Neuronal stem cell (in vitro differentiated cells): ENCODE measurements at regions not wholly inside any gene's neighbourhood (a gene's known extent, or its start where the extent isn't known, plus 50 kb on each side); places are given as distances from the start of the nearest gene placed in this dataset.
"Not testable (repeated sequence)": the region's sequence is repeated elsewhere in the genome, so short reads cannot be mapped to it uniquely, and the experiment has no call there.

Experiments
- DNase-seq: peaks from one replicate; pipeline ENCODE4 v3.0.0-alpha.2; 2013; ENCODE audit warnings: low spot score
- H2AFZ ChIP-seq: one replicate; pipeline ENCODE4 v1.6.1; 2013; ENCODE audit warnings: mild to moderate bottlenecking, low read length, inconsistent platforms
- H2AK5ac ChIP-seq: 2 replicates; pipeline ENCODE4 v1.6.1; 2013; ENCODE audit warnings: low read depth, mild to moderate bottlenecking, inconsistent platforms, low read length, moderate library complexity, mixed read lengths
- H2BK120ac ChIP-seq: 2 replicates; pipeline ENCODE4 v1.6.1; 2013; ENCODE audit warnings: low read depth, mild to moderate bottlenecking, inconsistent platforms, low read length, moderate library complexity, mixed read lengths
- H2BK12ac ChIP-seq: one replicate; pipeline ENCODE4 v1.6.1; 2013; ENCODE audit warnings: low read length, inconsistent platforms
- H2BK15ac ChIP-seq: 2 replicates; pipeline ENCODE4 v1.6.1; 2013; ENCODE audit warnings: mild to moderate bottlenecking, low read length, inconsistent platforms, mixed read lengths
- H2BK5ac ChIP-seq: one replicate; pipeline ENCODE4 v1.6.1; 2013; ENCODE audit warnings: inconsistent platforms, mild to moderate bottlenecking, low read length, moderate library complexity
- H3K14ac ChIP-seq: one replicate; pipeline ENCODE4 v1.6.1; 2013; ENCODE audit warnings: low read length, inconsistent platforms
- H3K18ac ChIP-seq: 2 replicates; pipeline ENCODE4 v1.6.1; 2013; ENCODE audit warnings: low read length, inconsistent platforms
- H3K23ac ChIP-seq: 2 replicates; pipeline ENCODE4 v1.6.1; 2013; ENCODE audit warnings: low read depth, mild to moderate bottlenecking, mixed read lengths, low read length, inconsistent platforms; ENCODE audit not compliant: poor library complexity
- H3K27ac ChIP-seq: replicated peaks from 3 replicates; pipeline ENCODE4 v1.5.1; 2013; ENCODE audit warnings: low read length, inconsistent platforms
- H3K27me3 ChIP-seq, 3 experiments: 2 replicates each; pipeline ENCODE4 v1.6.1; 2013; ENCODE audit warnings: low read length in 3 of 3, mild to moderate bottlenecking in 2 of 3, inconsistent platforms in 1 of 3, low read depth in 1 of 3, mixed read lengths in 1 of 3, moderate library complexity in 1 of 3; ENCODE audit not compliant: control insufficient read depth in 3 of 3, insufficient read depth in 3 of 3
- H3K36me3 ChIP-seq, 2 donors: replicated peaks in 1 of 2; 2 replicates each; pipeline ENCODE4 v1.6.1; 2013; ENCODE audit warnings: low read length in 2 of 2; ENCODE audit not compliant: control insufficient read depth in 2 of 2, insufficient read depth in 2 of 2
- H3K4ac ChIP-seq: 2 replicates; pipeline ENCODE4 v1.6.1; 2013; ENCODE audit warnings: inconsistent platforms, mild to moderate bottlenecking, low read length, moderate library complexity
- H3K4me1 ChIP-seq, 2 donors: 1 replicate in 1 of 2; 2 replicates in 1 of 2; pipeline ENCODE4 v1.6.1; 2013; ENCODE audit warnings: low read length in 2 of 2, low read depth in 1 of 2; ENCODE audit not compliant: control insufficient read depth in 2 of 2, insufficient read depth in 1 of 2
- H3K4me2 ChIP-seq: one replicate; pipeline ENCODE4 v1.6.1; 2013; ENCODE audit warnings: mild to moderate bottlenecking, low read length, inconsistent platforms; ENCODE audit not compliant: insufficient read depth, poor library complexity, severe bottlenecking
- H3K4me3 ChIP-seq, 2 donors: 2 replicates each; pipeline ENCODE4 v1.5.1; 2013; ENCODE audit warnings: low read length in 2 of 2, mild to moderate bottlenecking in 2 of 2, inconsistent platforms in 1 of 2, moderate library complexity in 1 of 2
- H3K79me1 ChIP-seq: one replicate; pipeline ENCODE4 v1.6.1; 2013; ENCODE audit warnings: low read depth, mild to moderate bottlenecking, inconsistent platforms, low read length, moderate library complexity
- H3K9ac ChIP-seq: one replicate; pipeline ENCODE4 v1.6.1; 2013; ENCODE audit warnings: mild to moderate bottlenecking, low read depth, low read length, inconsistent platforms; ENCODE audit not compliant: poor library complexity
- H3K9me3 ChIP-seq, 2 donors: replicated peaks in 1 of 2; 2 replicates each; pipeline versions ENCODE3 to v1.6.1; 2013; ENCODE audit warnings: low read length in 2 of 2, mild to moderate bottlenecking in 2 of 2, inconsistent platforms in 1 of 2, low read depth in 1 of 2, mixed read lengths in 1 of 2, moderate library complexity in 1 of 2; ENCODE audit not compliant: control insufficient read depth in 2 of 2, insufficient read depth in 1 of 2
- H4K8ac ChIP-seq: one replicate; pipeline ENCODE4 v1.6.1; 2013; ENCODE audit warnings: low read depth, mild to moderate bottlenecking, inconsistent platforms, low read length, moderate library complexity
- H4K91ac ChIP-seq: one replicate; pipeline ENCODE4 v1.6.1; 2013; ENCODE audit warnings: low read length, low read depth, mild to moderate bottlenecking, inconsistent platforms; ENCODE audit not compliant: poor library complexity
- WGBS, 2 donors: extraction: QIAGEN DNeasy Blood & Tissue Kit; methylation state at CpG; one replicate each; pipeline ENCODE4 v1.1.7; 2013; ENCODE audit warnings: missing lambda C conversion rate in 2 of 2, mixed read lengths in 1 of 2; ENCODE audit not compliant: insufficient read length in 2 of 2, insufficient replicate concordance in 1 of 2; ENCODE audit errors: extremely low coverage in 2 of 2; 5-methylcytosine and 5-hydroxymethylcytosine counted together

GRCh38 chr9:126173401-126173800, 153.2 kb upstream of the MVB12B start:
- Histone ChIP-seq H2BK120ac (no peak overlapping the region), H3K4me1 (no peaks in the 10 kb centered on the region), H2AFZ (no peak overlapping the region), H2BK5ac (no peak overlapping the region), H3K27me3 (peaks cover 0 to 6% (median 0%) of the 10 kb centered on the region in 3 experiments), H2BK12ac (no peak overlapping the region), H4K91ac (no peak overlapping the region), H3K18ac (peak overlapping the region; percentile 71), H3K23ac (no peak overlapping the region), H3K4ac (no peak overlapping the region), H2AK5ac (peak overlapping the region; percentile 63), H3K27ac (no peak overlapping the region), H3K79me1 (no peaks in the 10 kb centered on the region), H4K8ac (peak overlapping the region; percentile 1), H2BK15ac (no peak overlapping the region), H3K9ac (no peak overlapping the region), H3K36me3 (no peaks in the 10 kb centered on the region), H3K14ac (no peak overlapping the region), H3K4me2 (no peak overlapping the region), H3K9me3 (peaks cover 0 to 2% of the 10 kb centered on the region in 2 donors), H3K4me3 (no peak overlapping the region)
- DNase-seq: no peak
- WGBS, 2 donors: no CpG with 5 or more reads among the region's 7 CpGs

- H3K4me3 ChIP-seq: no peak overlapping the region
- H4K91ac ChIP-seq: no peak overlapping the region
- H2AK5ac ChIP-seq: no peak overlapping the region
- H2BK120ac ChIP-seq: no peak overlapping the region
- peaks cover 0 to 2% of the 10 kb centered on the region in 2 donors for H3K9me3 ChIP-seq
- peaks cover 0 to 6% (median 0%) of the 10 kb centered on the region in 3 experiments for H3K27me3 ChIP-seq
- no peaks in the 10 kb centered on the region for H3K79me1 ChIP-seq
- H3K36me3 ChIP-seq: no peaks in the 10 kb centered on the region
- no peaks in the 10 kb centered on the region for H3K4me1 ChIP-seq
- H2BK12ac ChIP-seq: no peak overlapping the region
- no peak overlapping the region for H3K18ac ChIP-seq
- no peak overlapping the region for H3K4me2 ChIP-seq
- no CpG with 5 or more reads among the region's 4 CpGs for WGBS, 2 donors
- H3K14ac ChIP-seq: no peak overlapping the region
- H4K8ac ChIP-seq: no peak overlapping the region
- no peak overlapping the region for H2BK15ac ChIP-seq
- H2AFZ ChIP-seq: no peak overlapping the region
- H3K9ac ChIP-seq: no peak overlapping the region
- no peak overlapping the region for H2BK5ac ChIP-seq
- H3K27ac ChIP-seq: no peak overlapping the region
- DNase-seq: no peak
- no peak overlapping the region for H3K4ac ChIP-seq
- no peak overlapping the region for H3K23ac ChIP-seq
Measured at GRCh38 chr9:126173929-126174328, 152.7 kb upstream of the MVB12B start.

- no peak overlapping the region for H3K14ac ChIP-seq
- H3K27ac ChIP-seq: no peak overlapping the region
- no peak overlapping the region for H3K4ac ChIP-seq
- H3K36me3 ChIP-seq: no peaks in the 10 kb centered on the region
- no peak overlapping the region for H2BK5ac ChIP-seq
- no CpG with 5 or more reads among the region's 10 CpGs for WGBS, 2 donors
- no peaks in the 10 kb centered on the region for H3K9me3 ChIP-seq
- DNase-seq: no peak
- H3K79me1 ChIP-seq: no peaks in the 10 kb centered on the region
- no peak overlapping the region for H3K4me2 ChIP-seq
- H3K18ac ChIP-seq: no peak overlapping the region
- no peak overlapping the region for H4K91ac ChIP-seq
- no peak overlapping the region for H2AK5ac ChIP-seq
- H2BK15ac ChIP-seq: no peak overlapping the region
- H3K9ac ChIP-seq: no peak overlapping the region
- no peak overlapping the region for H4K8ac ChIP-seq
- H2BK12ac ChIP-seq: no peak overlapping the region
- H3K23ac ChIP-seq: no peak overlapping the region
- H3K4me3 ChIP-seq: no peak overlapping the region
- H3K27me3 ChIP-seq: peaks cover 0 to 2% (median 0%) of the 10 kb centered on the region in 3 experiments
- H3K4me1 ChIP-seq: no peaks in the 10 kb centered on the region
- H2BK120ac ChIP-seq: no peak overlapping the region
- H2AFZ ChIP-seq: no peak overlapping the region
Measured at GRCh38 chr9:126183266-126183665, 143.4 kb upstream of the MVB12B start.

- H3K27ac ChIP-seq, H3K23ac ChIP-seq, H3K27me3 ChIP-seq, H2AFZ ChIP-seq, H3K9me3 ChIP-seq, DNase-seq, H2BK15ac ChIP-seq, H2BK5ac ChIP-seq, H3K14ac ChIP-seq, H3K18ac ChIP-seq, H3K4me2 ChIP-seq, H4K91ac ChIP-seq, H3K4me3 ChIP-seq, H3K4ac ChIP-seq, H4K8ac ChIP-seq, H3K4me1 ChIP-seq, H2AK5ac ChIP-seq, H3K36me3 ChIP-seq, H3K9ac ChIP-seq, H2BK12ac ChIP-seq, H2BK120ac ChIP-seq, H3K79me1 ChIP-seq: not testable (repeated sequence)
- no CpG with 5 or more reads among the region's 2 CpGs for WGBS, 2 donors
Measured at GRCh38 chr9:126190994-126191393, 135.6 kb upstream of the MVB12B start.
